Fibroblast of the aortic adventitia (primary cell): ENCODE measurements at regions not wholly inside any gene's neighbourhood (a gene's known extent, or its start where the extent isn't known, plus 50 kb on each side); places are given as distances from the start of the nearest gene placed in this dataset.

Experiments used
- DNase-seq: peaks from one replicate; pipeline ENCODE4 v3.0.0-alpha.2; 2010; ENCODE audit warnings: low read depth
- H3K4me3 ChIP-seq: 2 replicates; pipeline ENCODE4 v1.5.1; 2011; ENCODE audit warnings: low read depth, mild to moderate bottlenecking, control low read depth, low read length, moderate library complexity
- CTCF ChIP-seq: IDR thresholded peaks from 2 replicates; pipeline ENCODE4 v1.5.1; 2011; ENCODE audit warnings: mild to moderate bottlenecking, low read length, control low read depth, inconsistent platforms; ENCODE audit not compliant: insufficient read depth

GRCh38 chr3:124658270-124658669 is 72.0 kb upstream of the UMPS start:
- no peak overlapping the region for H3K4me3 ChIP-seq
- TF ChIP-seq CTCF, result no peak
- DNase-seq, result no peak

GRCh38 chr3:124659175-124659574 is 71.1 kb upstream of the UMPS start:
- TF ChIP-seq CTCF, result no peak
- DNase-seq, result no peak
- H3K4me3 ChIP-seq, result no peak overlapping the region

- H3K4me3 ChIP-seq, result no peak overlapping the region
- TF ChIP-seq CTCF, result no peak
- no peak for DNase-seq
Observed at GRCh38 chr3:124660599-124660998, 69.7 kb upstream of the UMPS start.

- peak; percentile 19 for DNase-seq
- no peak overlapping the region for H3K4me3 ChIP-seq
- no peak for TF ChIP-seq CTCF
Observed at GRCh38 chr3:124663690-124664089, 66.6 kb upstream of the UMPS start.

GRCh38 chr3:124664804-124665203 is 65.4 kb upstream of the UMPS start:
- peak; percentile 62 for DNase-seq
- TF ChIP-seq CTCF, result no peak
- no peak overlapping the region for H3K4me3 ChIP-seq

- DNase-seq, result no peak
- TF ChIP-seq CTCF, result no peak
- no peak overlapping the region for H3K4me3 ChIP-seq
Observed at GRCh38 chr3:124666067-124666466, 64.2 kb upstream of the UMPS start.

GRCh38 chr3:124669470-124669869 is 60.8 kb upstream of the UMPS start:
- peak; percentile 72 for DNase-seq
- H3K4me3 ChIP-seq, result no peak overlapping the region
- TF ChIP-seq CTCF, result no peak
